Adrenal gland (tissue), 5 donors: ENCODE measurements at regions not wholly inside any gene's neighbourhood (a gene's known extent, or its start where the extent isn't known, plus 50 kb on each side); places are given as distances from the start of the nearest gene placed in this dataset.

ENCODE experiments used
- CTCF ChIP-seq, 6 experiments: fragments of 450-650 bp in 4 of 6; fragments of 200-600 bp in 2 of 6; sonication (generic) in 1 of 6; IDR thresholded peaks; 1 replicate in 5 of 6; 2 replicates in 1 of 6; pipeline versions ENCODE4 v1.5.1 to v1.8.0; 2016 to 2021; ENCODE audit warnings: antibody characterized with exemption in 6 of 6, mild to moderate bottlenecking in 2 of 6, moderate library complexity in 1 of 6
- POLR2A ChIP-seq, 2 donors: fragments of 450-650 bp; IDR thresholded peaks; one replicate each; pipeline ENCODE4 v1.6.1; 2017; ENCODE audit warnings: antibody characterized with exemption in 2 of 2, mild to moderate bottlenecking in 2 of 2, moderate library complexity in 1 of 2
- donor health status: DM: no; HTN: no; CAD: no.

DNA sequence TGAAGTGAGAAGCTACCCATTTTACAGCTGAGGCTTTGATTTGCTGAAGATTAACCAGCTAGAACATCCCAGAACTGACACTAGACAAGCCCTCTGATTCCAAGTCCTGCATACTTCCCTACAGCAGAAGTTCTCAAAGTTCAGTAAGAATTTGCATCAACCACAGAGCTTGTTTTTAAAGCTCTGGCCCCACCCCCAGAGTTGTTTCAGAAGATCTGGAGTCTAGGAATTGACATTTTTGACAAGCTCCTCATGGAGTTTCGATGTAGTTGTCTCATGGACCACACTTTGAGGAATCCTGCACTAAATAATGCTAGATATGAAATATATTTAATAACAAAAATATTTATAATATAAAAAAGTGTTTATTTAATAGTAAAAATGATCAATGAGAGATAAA lies 120.3 kb upstream of the ADAMTS18 start:
- TF ChIP-seq POLR2A (IDR thresholded peaks at IDR 0.05) (no peak), CTCF (IDR thresholded peaks at IDR 0.05) (no peak)
